ENCODE measurements at regions not wholly inside any gene's neighbourhood (a gene's known extent, or its start where the extent isn't known, plus 50 kb on each side); places are given as distances from the start of the nearest gene placed in this dataset.

- no TSS peak for BruUV-seq (replicated peaks)
- H3F3A ChIP-seq (ENCODE audit: low read length, unreplicated experiment), result no peaks in the 10 kb centered on the region
Measured at GRCh38 chr9:18384066-18384465, 89.9 kb upstream of the ADAMTSL1 start.

GRCh38 chr9:18385696-18386490, 88.1 kb upstream of the ADAMTSL1 start:
- DNase-seq (no peak), ATAC-seq (no peak)
- no peaks in the 10 kb centered on the region for H3K36me3 ChIP-seq (ENCODE audit: low read depth, low read length)
- H3K79me2 ChIP-seq (ENCODE audit: low read length), result no peaks in the 10 kb centered on the region
- ChIA-PET CTCF (no interaction called here), POLR2A (ENCODE audit: unreplicated experiment) (no interaction called here)
- TF ChIP-seq EZH2 (IDR thresholded peaks at IDR 0.05; ENCODE audit: low read length, unreplicated experiment) (no peak), EZH2phosphoT487 (IDR thresholded peaks at IDR 0.05; ENCODE audit: borderline replicate concordance, low read length) (no peak), CTCF (conservative IDR thresholded peaks at IDR 0.05; ENCODE audit: low read depth, low read length) (no peak)
- H3K4me3 ChIP-seq (ENCODE audit: low read length), result no peak overlapping the region
- no peaks in the 10 kb centered on the region for H3F3A ChIP-seq (ENCODE audit: low read length, unreplicated experiment)
- H3K4me1 ChIP-seq (ENCODE audit: insufficient read depth, low read length), result peaks cover 5% of the 10 kb centered on the region; the same call in 1 of the 2 replicates
- no peak overlapping the region for H2AFZ ChIP-seq (ENCODE audit: low read length)
- intact Hi-C loops (cut with micrococcal nuclease), result no loop called here
- no peaks in the 10 kb centered on the region for H3K9me2 ChIP-seq (replicated peaks; ENCODE audit: low read length)
- H3K9ac ChIP-seq (ENCODE audit: low read length), result no peak overlapping the region
- no peaks in the 10 kb centered on the region for H4K20me1 ChIP-seq (ENCODE audit: low read length)
- no TSS peak for BruUV-seq (replicated peaks)
- no peak overlapping the region for H3K4me2 ChIP-seq (ENCODE audit: low read length)
- H3K27ac ChIP-seq (ENCODE audit: low read length), result no peak overlapping the region
- H3K9me3 ChIP-seq (ENCODE audit: low read length), result no peaks in the 10 kb centered on the region
- H3K27me3 ChIP-seq (ENCODE audit: low read length), result no peaks in the 10 kb centered on the region

More at GRCh38 chr9:18384066-18384465, 89.9 kb upstream of the ADAMTSL1 start:
- CTCF ChIA-PET, result no interaction called here
- intact Hi-C loops (cut with micrococcal nuclease), result no loop called here
- TF ChIP-seq EZH2phosphoT487 (IDR thresholded peaks at IDR 0.05; ENCODE audit: borderline replicate concordance, low read length) (no peak), EZH2 (IDR thresholded peaks at IDR 0.05; ENCODE audit: low read length, unreplicated experiment) (no peak), CTCF (conservative IDR thresholded peaks at IDR 0.05; ENCODE audit: low read depth, low read length) (no peak)
- no peak overlapping the region for H3K27ac ChIP-seq (ENCODE audit: low read length)
- no peaks in the 10 kb centered on the region for H3K9me3 ChIP-seq (ENCODE audit: low read length)
- no peaks in the 10 kb centered on the region for H4K20me1 ChIP-seq (ENCODE audit: low read length)
- no peak overlapping the region for H3K9ac ChIP-seq (ENCODE audit: low read length)
- DNase-seq (no peak), ATAC-seq (no peak)
- H3K4me2 ChIP-seq (ENCODE audit: low read length), result no peak overlapping the region
- H3K4me1 ChIP-seq (ENCODE audit: insufficient read depth, low read length), result peaks cover 15% of the 10 kb centered on the region
- no peak overlapping the region for H3K4me3 ChIP-seq (ENCODE audit: low read length)
- POLR2A ChIA-PET (ENCODE audit: unreplicated experiment), result no interaction called here
- H2AFZ ChIP-seq (ENCODE audit: low read length), result no peak overlapping the region
- no peaks in the 10 kb centered on the region for H3K9me2 ChIP-seq (replicated peaks; ENCODE audit: low read length)
- H3K27me3 ChIP-seq (ENCODE audit: low read length), result no peaks in the 10 kb centered on the region
- no peaks in the 10 kb centered on the region for H3K36me3 ChIP-seq (ENCODE audit: low read depth, low read length)
- H3K79me2 ChIP-seq (ENCODE audit: low read length), result no peaks in the 10 kb centered on the region

GRCh38 chr9:18390393-18390792, 83.6 kb upstream of the ADAMTSL1 start:
- intact Hi-C loops (cut with micrococcal nuclease), result loop anchor here (5.0 to 10.0 kb wide), 3 partner anchors 87 to 264 kb away; no protein-coding TSS in a partner anchor
- CTCF ChIA-PET, result no interaction called here
- Histone ChIP-seq H3K9me2 (replicated peaks; ENCODE audit: low read length) (no peaks in the 10 kb centered on the region), H3K9me3 (ENCODE audit: low read length) (no peaks in the 10 kb centered on the region), H3K27me3 (ENCODE audit: low read length) (no peaks in the 10 kb centered on the region), H3K9ac (ENCODE audit: low read length) (no peak overlapping the region), H3K79me2 (ENCODE audit: low read length) (no peaks in the 10 kb centered on the region), H3K27ac (ENCODE audit: low read length) (no peak overlapping the region), H4K20me1 (ENCODE audit: low read length) (no peaks in the 10 kb centered on the region), H3K4me1 (ENCODE audit: insufficient read depth, low read length) (peaks cover 28% of the 10 kb centered on the region), H3K4me3 (ENCODE audit: low read length) (no peak overlapping the region), H2AFZ (ENCODE audit: low read length) (no peak overlapping the region), H3K4me2 (ENCODE audit: low read length) (no peak overlapping the region), H3F3A (ENCODE audit: low read length, unreplicated experiment) (no peaks in the 10 kb centered on the region), H3K36me3 (ENCODE audit: low read depth, low read length) (no peaks in the 10 kb centered on the region)
- TF ChIP-seq EZH2 (IDR thresholded peaks at IDR 0.05; ENCODE audit: low read length, unreplicated experiment), result no peak
- no peak for TF ChIP-seq CTCF (conservative IDR thresholded peaks at IDR 0.05; ENCODE audit: low read depth, low read length)
- no peak for TF ChIP-seq EZH2phosphoT487 (IDR thresholded peaks at IDR 0.05; ENCODE audit: borderline replicate concordance, low read length)
- ATAC-seq, result no peak
- POLR2A ChIA-PET (ENCODE audit: unreplicated experiment), result no interaction called here
- no peak for DNase-seq
- BruUV-seq (replicated peaks), result no TSS peak
